Type B pancreatic cell (in vitro differentiated cells): ENCODE measurements at regions not wholly inside any gene's neighbourhood (a gene's known extent, or its start where the extent isn't known, plus 50 kb on each side); places are given as distances from the start of the nearest gene placed in this dataset.

Source experiments
- DNase-seq: peaks from one replicate; pipeline ENCODE4 v3.0.0; 2021; ENCODE audit warnings: mixed read lengths; ENCODE audit not compliant: unreplicated experiment; ENCODE audit errors: extremely low spot score
- H3K27ac Mint-ChIP-seq: 2 replicates; pipeline ENCODE4 v1.8.0; 2021; ENCODE audit warnings: mild to moderate bottlenecking, mixed read lengths
- H3K27me3 Mint-ChIP-seq: 2 replicates; pipeline ENCODE4 v1.8.0; 2021; ENCODE audit warnings: mixed read lengths
- H3K36me3 Mint-ChIP-seq: 2 replicates; pipeline ENCODE4 v1.8.0; 2021; ENCODE audit warnings: mixed read lengths
- H3K4me1 Mint-ChIP-seq: one replicate; pipeline ENCODE4 v1.8.0; 2021; ENCODE audit warnings: mixed read lengths; ENCODE audit not compliant: unreplicated experiment
- H3K4me3 Mint-ChIP-seq: 2 replicates; pipeline ENCODE4 v1.8.0; 2021; ENCODE audit warnings: mild to moderate bottlenecking, mixed read lengths
- H3K9me3 Mint-ChIP-seq: 2 replicates; pipeline ENCODE4 v1.8.0; 2021; ENCODE audit warnings: mixed read lengths
- CTCF ChIP-seq: fragments of 200-600 bp; sonication (generic); conservative IDR thresholded peaks from 2 replicates; pipeline ENCODE4 v1.5.0; 2021; ENCODE audit warnings: antibody characterized with exemption, mild to moderate bottlenecking

DNA sequence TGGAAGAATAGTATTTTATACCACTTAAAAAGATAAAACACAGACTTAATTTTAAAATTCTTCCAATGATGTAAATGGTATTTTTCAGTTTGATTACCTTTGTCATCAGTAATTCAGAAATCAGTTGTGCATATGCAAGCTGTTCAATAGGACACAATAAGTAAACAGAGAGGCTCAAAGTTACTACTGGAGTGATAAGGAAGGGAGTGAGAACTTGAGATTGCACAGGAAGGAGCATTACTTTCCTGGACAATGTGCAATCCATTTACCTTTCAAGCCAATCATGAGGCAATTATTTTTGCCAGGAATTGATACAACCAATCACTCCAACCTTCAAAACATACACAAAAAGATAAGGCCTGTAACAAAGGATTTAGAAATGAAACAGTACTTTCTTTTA, 1024.3 kb downstream of the RAPGEF2 start:
- no peak for TF ChIP-seq CTCF
- peaks cover 8% of the 10 kb centered on the region for H3K9me3 Mint-ChIP-seq
- H3K27ac Mint-ChIP-seq: no peak overlapping the region
- peaks cover 9% of the 10 kb centered on the region for H3K4me1 Mint-ChIP-seq
- peaks cover 7% of the 10 kb centered on the region for H3K36me3 Mint-ChIP-seq
- H3K27me3 Mint-ChIP-seq: no peaks in the 10 kb centered on the region
- DNase-seq: no peak
- H3K4me3 Mint-ChIP-seq: no peak overlapping the region

DNA sequence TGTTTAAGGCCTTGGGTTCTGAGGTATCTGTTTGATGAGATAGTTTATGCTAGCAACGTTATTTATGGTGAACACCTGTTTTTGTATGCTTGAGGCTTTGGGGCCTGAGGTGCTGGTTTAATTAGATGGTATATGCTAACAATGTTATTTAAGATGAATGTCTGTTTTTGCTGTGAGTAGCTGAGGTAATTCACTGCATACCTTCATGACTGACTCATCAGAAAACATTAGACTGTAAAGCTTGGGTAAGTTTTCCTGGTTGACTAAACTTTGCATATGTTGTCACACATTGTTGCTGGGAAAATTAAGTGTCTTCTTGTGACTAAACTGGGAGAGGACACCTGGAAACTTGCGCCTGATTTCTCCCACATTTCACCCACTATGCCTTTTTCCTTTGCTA, 1026.6 kb downstream of the RAPGEF2 start:
- no peak for DNase-seq
- Mint-ChIP-seq H3K4me1 (peaks cover 9% of the 10 kb centered on the region), H3K4me3 (peak overlapping the region; percentile 49), H3K27me3 (no peaks in the 10 kb centered on the region), H3K27ac (peak overlapping the region; percentile 71), H3K36me3 (peaks cover 13% of the 10 kb centered on the region), H3K9me3 (peaks cover 18% of the 10 kb centered on the region)
- TF ChIP-seq CTCF: no peak

- Mint-ChIP-seq H3K27ac (no peak overlapping the region), H3K9me3 (peaks cover 18% of the 10 kb centered on the region), H3K36me3 (peaks cover 13% of the 10 kb centered on the region), H3K27me3 (no peaks in the 10 kb centered on the region), H3K4me1 (no peaks in the 10 kb centered on the region), H3K4me3 (no peak overlapping the region)
- DNase-seq: no peak
- no peak for TF ChIP-seq CTCF
These were observed 1033.1 kb downstream of the RAPGEF2 start for GRCh38 chr4:160136021-160136420.

GRCh38 chr4:160141206-160141605, 1038.3 kb downstream of the RAPGEF2 start:
- H3K27ac Mint-ChIP-seq: no peak overlapping the region
- H3K4me1 Mint-ChIP-seq: no peaks in the 10 kb centered on the region
- no peak for DNase-seq
- no peaks in the 10 kb centered on the region for H3K9me3 Mint-ChIP-seq
- TF ChIP-seq CTCF: no peak
- no peak overlapping the region for H3K4me3 Mint-ChIP-seq
- no peaks in the 10 kb centered on the region for H3K27me3 Mint-ChIP-seq
- H3K36me3 Mint-ChIP-seq: no peaks in the 10 kb centered on the region

DNA sequence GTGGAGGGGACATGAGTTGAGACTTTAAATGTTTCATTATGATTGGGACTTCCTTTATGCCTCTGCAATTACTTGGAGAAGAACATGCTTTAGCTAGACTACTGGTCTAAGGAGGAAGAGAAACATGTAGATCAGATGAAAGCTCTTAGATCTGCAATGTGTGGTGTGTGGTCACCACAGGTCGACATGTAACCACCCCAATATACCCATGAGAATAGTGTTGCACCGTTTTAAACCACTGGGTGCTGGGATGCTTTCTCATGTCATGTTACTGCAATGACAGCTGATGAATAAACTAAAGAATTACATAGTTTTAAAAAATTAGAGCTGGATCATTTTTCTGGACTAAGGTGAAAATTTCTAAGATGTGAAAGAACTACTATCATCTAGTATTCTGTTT, 1039.7 kb downstream of the RAPGEF2 start:
- no peaks in the 10 kb centered on the region for H3K36me3 Mint-ChIP-seq
- DNase-seq: no peak
- TF ChIP-seq CTCF: no peak
- H3K4me1 Mint-ChIP-seq: no peaks in the 10 kb centered on the region
- no peaks in the 10 kb centered on the region for H3K9me3 Mint-ChIP-seq
- H3K27me3 Mint-ChIP-seq: no peaks in the 10 kb centered on the region
- no peak overlapping the region for H3K4me3 Mint-ChIP-seq
- H3K27ac Mint-ChIP-seq: no peak overlapping the region

DNA sequence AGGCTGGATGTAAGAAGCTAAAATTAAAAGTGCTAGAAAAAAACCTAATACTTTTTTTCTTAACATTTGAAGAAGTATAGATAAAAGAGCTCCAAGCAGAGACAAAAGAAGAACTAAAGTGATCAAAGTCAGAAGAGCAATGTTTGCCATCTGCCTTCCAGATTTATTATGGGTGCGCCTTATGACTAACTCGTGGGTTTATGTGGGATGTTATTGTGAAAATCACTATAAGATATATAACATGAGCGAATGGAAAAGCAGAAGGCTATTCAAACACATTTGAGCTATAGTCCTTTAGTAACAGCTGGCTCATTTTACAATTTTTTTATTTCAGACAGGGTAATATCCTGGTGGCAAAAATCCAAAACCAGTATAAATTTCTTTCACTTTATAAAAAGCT, 1040.7 kb downstream of the RAPGEF2 start:
- Mint-ChIP-seq H3K36me3 (no peaks in the 10 kb centered on the region), H3K27me3 (no peaks in the 10 kb centered on the region), H3K27ac (peak overlapping the region; percentile 7), H3K4me1 (no peaks in the 10 kb centered on the region), H3K9me3 (no peaks in the 10 kb centered on the region), H3K4me3 (no peak overlapping the region)
- DNase-seq: no peak
- TF ChIP-seq CTCF: no peak
